ENCODE measurements at regions not wholly inside any gene's neighbourhood (a gene's known extent, or its start where the extent isn't known, plus 50 kb on each side); places are given as distances from the start of the nearest gene placed in this dataset.

DNA sequence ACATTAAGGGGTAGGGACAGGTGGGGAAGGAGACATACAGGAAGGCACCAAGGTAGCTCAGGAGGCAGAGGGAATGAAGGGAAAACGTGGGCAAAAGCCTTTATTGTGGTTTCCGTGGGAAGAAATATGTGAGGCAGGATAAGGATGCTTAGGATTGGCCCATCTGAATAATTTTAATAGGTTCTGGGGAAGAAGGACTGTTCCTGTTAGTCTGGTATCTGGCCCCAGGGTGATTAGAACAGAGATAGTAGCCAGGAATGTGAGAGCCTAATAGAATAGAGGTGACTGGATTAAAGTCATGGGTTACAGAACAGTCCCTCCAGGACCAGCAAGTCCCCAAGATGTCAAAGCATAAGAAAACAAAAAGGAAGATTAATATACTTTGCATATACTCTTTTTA lies 545.2 kb upstream of the CAMK1G start:
- Histone ChIP-seq H3K9me2 (ENCODE audit: insufficient read depth, low read length) (no peaks in the 10 kb centered on the region), H3K36me3 (ENCODE audit: insufficient read depth, low read length) (no peaks in the 10 kb centered on the region), H2AFZ (ENCODE audit: low read length) (no peak overlapping the region), H3K4me3 (ENCODE audit: low read depth, low read length, poor library complexity, severe bottlenecking) (no peak overlapping the region), H3K79me2 (ENCODE audit: insufficient read depth, low read depth, low read length) (no peaks in the 10 kb centered on the region), H3K4me1 (ENCODE audit: insufficient read depth, low read length, poor library complexity, severe bottlenecking) (no peaks in the 10 kb centered on the region), H3K9me3 (ENCODE audit: low read length) (no peaks in the 10 kb centered on the region), H4K20me1 (ENCODE audit: insufficient read depth, low read length) (no peaks in the 10 kb centered on the region), H3K4me2 (ENCODE audit: low read length) (no peak overlapping the region), H3K27ac (ENCODE audit: low read depth, low read length, poor library complexity, severe bottlenecking) (no peak overlapping the region)
- intact Hi-C loops (cut with micrococcal nuclease; ENCODE audit: unreplicated experiment): no loop called here
- BruUV-seq (replicated peaks): no TSS peak
- no peak for DNase-seq (ENCODE audit: low spot score)
- ChIA-PET CTCF (ENCODE audit: unreplicated experiment) (no interaction called here), POLR2A (no interaction called here)
- TF ChIP-seq EZH2phosphoT487 (IDR thresholded peaks at IDR 0.05; ENCODE audit: borderline replicate concordance, low read depth, low read length): no peak
- no peak for TF ChIP-seq CTCF (conservative IDR thresholded peaks at IDR 0.05; ENCODE audit: low read length)

GRCh38 chr1:209038735-209039134 lies 544.8 kb upstream of the CAMK1G start:
- no peaks in the 10 kb centered on the region for H3K4me1 ChIP-seq (ENCODE audit: insufficient read depth, low read length, poor library complexity, severe bottlenecking)
- no peak overlapping the region for H2AFZ ChIP-seq (ENCODE audit: low read length)
- POLR2A ChIA-PET: no interaction called here
- H3K4me3 ChIP-seq (ENCODE audit: low read depth, low read length, poor library complexity, severe bottlenecking): no peak overlapping the region
- no peaks in the 10 kb centered on the region for H4K20me1 ChIP-seq (ENCODE audit: insufficient read depth, low read length)
- no peaks in the 10 kb centered on the region for H3K9me2 ChIP-seq (ENCODE audit: insufficient read depth, low read length)
- H3K9me3 ChIP-seq (ENCODE audit: low read length): no peaks in the 10 kb centered on the region
- no peaks in the 10 kb centered on the region for H3K36me3 ChIP-seq (ENCODE audit: insufficient read depth, low read length)
- CTCF ChIA-PET (ENCODE audit: unreplicated experiment): no interaction called here
- TF ChIP-seq EZH2phosphoT487 (IDR thresholded peaks at IDR 0.05; ENCODE audit: borderline replicate concordance, low read depth, low read length): no peak
- no peak for TF ChIP-seq CTCF (conservative IDR thresholded peaks at IDR 0.05; ENCODE audit: low read length)
- H3K27ac ChIP-seq (ENCODE audit: low read depth, low read length, poor library complexity, severe bottlenecking): no peak overlapping the region
- intact Hi-C loops (cut with micrococcal nuclease; ENCODE audit: unreplicated experiment): no loop called here
- no peak for DNase-seq (ENCODE audit: low spot score)
- no TSS peak for BruUV-seq (replicated peaks)
- H3K79me2 ChIP-seq (ENCODE audit: insufficient read depth, low read depth, low read length): no peaks in the 10 kb centered on the region
- H3K4me2 ChIP-seq (ENCODE audit: low read length): no peak overlapping the region

DNA sequence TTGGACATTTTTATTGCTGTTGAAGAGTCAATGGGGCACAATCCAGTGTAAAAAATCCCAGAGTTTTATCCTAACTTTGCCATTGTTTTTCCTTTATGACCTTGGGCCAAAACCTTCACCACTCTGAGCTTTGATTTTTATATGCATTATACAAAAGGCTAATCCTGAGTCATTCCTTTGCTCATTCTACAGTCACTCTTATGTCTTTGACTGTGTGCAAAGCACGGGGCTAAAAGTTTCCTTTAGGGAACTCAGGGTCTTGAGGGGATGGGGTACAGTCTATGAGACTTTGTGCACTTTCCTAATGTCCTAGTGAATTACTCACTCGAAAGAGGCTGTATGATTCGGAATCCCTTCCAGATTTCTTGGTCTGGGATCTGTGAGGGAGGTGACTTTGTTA lies 543.2 kb upstream of the CAMK1G start:
- Histone ChIP-seq H3K4me3 (ENCODE audit: low read depth, low read length, poor library complexity, severe bottlenecking) (no peak overlapping the region), H3K36me3 (ENCODE audit: insufficient read depth, low read length) (no peaks in the 10 kb centered on the region), H2AFZ (ENCODE audit: low read length) (no peak overlapping the region), H3K4me1 (ENCODE audit: insufficient read depth, low read length, poor library complexity, severe bottlenecking) (no peaks in the 10 kb centered on the region), H3K27ac (ENCODE audit: low read depth, low read length, poor library complexity, severe bottlenecking) (no peak overlapping the region), H3K9me2 (ENCODE audit: insufficient read depth, low read length) (no peaks in the 10 kb centered on the region), H3K9me3 (ENCODE audit: low read length) (no peaks in the 10 kb centered on the region), H4K20me1 (ENCODE audit: insufficient read depth, low read length) (no peaks in the 10 kb centered on the region), H3K4me2 (ENCODE audit: low read length) (no peak overlapping the region), H3K79me2 (ENCODE audit: insufficient read depth, low read depth, low read length) (no peaks in the 10 kb centered on the region)
- no peak for DNase-seq (ENCODE audit: low spot score)
- BruUV-seq (replicated peaks): no TSS peak
- CTCF ChIA-PET (ENCODE audit: unreplicated experiment): no interaction called here
- POLR2A ChIA-PET: no interaction called here
- TF ChIP-seq EZH2phosphoT487 (IDR thresholded peaks at IDR 0.05; ENCODE audit: borderline replicate concordance, low read depth, low read length) (no peak), CTCF (conservative IDR thresholded peaks at IDR 0.05; ENCODE audit: low read length) (no peak)
- intact Hi-C loops (cut with micrococcal nuclease; ENCODE audit: unreplicated experiment): no loop called here
